Retinal pigment epithelial cell (primary cell): ENCODE measurements at regions not wholly inside any gene's neighbourhood (a gene's known extent, or its start where the extent isn't known, plus 50 kb on each side); places are given as distances from the start of the nearest gene placed in this dataset.

Experiments used
- DNase-seq: peaks from one replicate; pipeline ENCODE4 v3.0.0-alpha.2; 2010; ENCODE audit warnings: low read depth
- H3K4me3 ChIP-seq: 2 replicates; pipeline ENCODE4 v1.5.1; 2011; ENCODE audit warnings: mild to moderate bottlenecking, low read length, control low read depth, moderate library complexity
- CTCF ChIP-seq: conservative IDR thresholded peaks from 2 replicates; pipeline ENCODE4 v1.5.1; 2011; ENCODE audit warnings: low read depth, low read length, control low read depth, inconsistent platforms

- no peak for TF ChIP-seq CTCF
- DNase-seq = no peak
- H3K4me3 ChIP-seq = no peak overlapping the region
These were observed 93.6 kb upstream of the ATP2B2 start for GRCh38 chr3:10599017-10599416.

- H3K4me3 ChIP-seq = no peak overlapping the region
- no peak for DNase-seq
- TF ChIP-seq CTCF = no peak
These were observed 94.1 kb upstream of the ATP2B2 start for GRCh38 chr3:10599444-10599843.

DNA sequence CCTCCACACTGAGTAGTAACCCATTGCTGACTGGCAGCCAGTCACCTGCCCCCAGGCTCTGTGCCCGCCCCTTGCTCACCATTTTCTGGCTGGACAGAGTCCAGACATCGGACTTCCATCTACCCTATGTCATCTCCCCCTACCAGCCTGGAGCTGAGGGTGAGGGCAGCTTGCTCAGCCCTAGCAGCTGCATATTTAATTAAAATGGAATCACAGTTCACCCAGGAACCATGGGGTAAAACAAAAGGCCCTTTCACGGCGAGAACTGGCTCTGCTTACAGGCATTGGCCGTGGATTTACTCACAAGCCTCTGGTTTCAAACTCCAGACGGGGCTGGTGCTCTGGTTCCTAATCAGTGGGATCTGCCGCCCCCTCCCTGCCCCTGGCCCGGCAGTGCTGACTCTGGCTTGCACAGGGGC lies 94.9 kb upstream of the ATP2B2 start:
- no peak for TF ChIP-seq CTCF
- no peak overlapping the region for H3K4me3 ChIP-seq
- no peak for DNase-seq

GRCh38 chr3:10600726-10601125 lies 95.3 kb upstream of the ATP2B2 start:
- DNase-seq = no peak
- no peak for TF ChIP-seq CTCF
- no peak overlapping the region for H3K4me3 ChIP-seq

DNA sequence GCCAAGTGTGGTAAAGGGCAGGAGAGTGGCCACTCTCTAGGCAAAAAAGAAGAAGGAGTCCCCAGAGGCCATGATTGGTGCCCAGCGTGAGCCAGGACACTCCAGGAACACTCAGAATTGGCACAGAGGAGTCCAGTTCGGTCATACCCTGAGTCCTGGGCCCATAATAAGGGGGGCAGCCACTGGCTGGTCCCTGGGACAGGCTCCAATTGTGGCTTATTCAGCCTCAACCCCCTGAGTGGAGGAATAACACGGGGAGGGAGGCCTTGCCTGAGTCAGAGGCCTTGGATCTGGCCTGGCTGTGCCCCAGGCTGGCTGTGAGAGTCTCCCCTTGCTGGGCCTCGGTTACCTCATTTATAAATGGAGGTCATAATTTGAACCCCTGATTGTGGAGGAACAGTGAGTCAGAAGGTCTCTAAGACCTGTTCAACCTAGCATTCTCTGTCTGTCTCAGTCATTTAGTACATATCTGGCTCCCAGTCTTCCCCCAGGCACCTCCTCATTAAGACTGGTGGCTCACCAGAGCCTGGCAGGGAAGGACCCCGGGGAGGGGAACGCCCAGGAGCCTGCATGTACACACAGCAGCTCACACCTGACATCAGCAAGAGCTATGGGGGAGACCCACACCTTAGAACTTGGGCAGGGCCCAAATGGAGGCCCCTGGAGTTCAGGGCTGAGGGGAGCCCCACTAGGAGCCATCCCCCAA lies 95.9 kb upstream of the ATP2B2 start:
- TF ChIP-seq CTCF = no peak
- no peak overlapping the region for H3K4me3 ChIP-seq
- DNase-seq = no peak

DNA sequence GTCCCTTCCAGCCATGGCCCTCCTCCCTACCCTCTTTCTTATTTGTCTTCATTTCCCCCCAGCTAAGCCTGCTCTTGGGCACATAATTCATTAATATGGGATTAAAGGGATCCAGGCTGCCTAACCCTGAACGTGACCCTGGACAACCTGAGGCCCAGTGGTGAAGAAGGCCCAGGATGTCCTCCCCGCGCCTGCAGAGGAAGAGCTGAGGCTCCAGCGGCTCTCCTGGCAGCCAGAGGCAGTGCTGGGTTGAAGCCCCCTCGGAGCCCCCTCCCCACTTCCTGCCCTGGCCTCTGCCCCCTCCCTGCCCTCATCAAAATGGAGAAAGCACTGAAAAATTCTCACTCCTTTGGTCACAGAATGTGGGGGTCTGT lies 96.5 kb upstream of the ATP2B2 start:
- DNase-seq = no peak
- H3K4me3 ChIP-seq = no peak overlapping the region
- TF ChIP-seq CTCF = no peak

DNA sequence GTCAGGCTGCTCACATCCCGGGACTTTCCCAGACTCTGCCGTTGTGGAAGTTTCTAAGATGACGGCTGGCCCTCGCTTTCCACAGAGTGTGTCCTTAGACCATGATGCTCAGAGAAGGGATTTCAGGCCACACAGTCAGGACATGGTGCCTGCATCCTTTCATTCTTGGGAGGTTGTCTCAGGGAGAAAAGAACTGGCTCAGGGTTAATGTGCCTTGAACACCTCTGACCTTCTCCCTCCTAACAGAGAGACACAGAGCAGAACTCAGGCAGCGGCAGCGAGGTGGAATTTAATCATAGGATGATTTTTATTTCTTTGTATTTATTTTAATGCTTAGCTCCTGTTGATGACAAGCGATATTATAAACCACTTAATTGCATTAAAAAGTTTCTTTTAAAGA lies 96.9 kb upstream of the ATP2B2 start:
- no peak for DNase-seq
- TF ChIP-seq CTCF = no peak
- H3K4me3 ChIP-seq = no peak overlapping the region
